ENCODE measurements at regions not wholly inside any gene's neighbourhood (a gene's known extent, or its start where the extent isn't known, plus 50 kb on each side); places are given as distances from the start of the nearest gene placed in this dataset.
A peak's percentile ranks its signal among the peaks of the same experiment; 100 is the strongest.

GRCh38 chr6:56385981-56386593 lies 138.7 kb upstream of the COL21A1 start:
- no peak overlapping the region for H3K4me3 ChIP-seq (ENCODE audit: low read depth, low read length)
- H3K4me2 ChIP-seq (ENCODE audit: low read length), result no peak overlapping the region
- no peaks in the 10 kb centered on the region for H3K27me3 ChIP-seq (ENCODE audit: control insufficient read depth, insufficient read depth, low read length)
- H3K79me2 ChIP-seq, result no peaks in the 10 kb centered on the region
- H3K9ac ChIP-seq, result no peak overlapping the region
- no peaks in the 10 kb centered on the region for H3K36me3 ChIP-seq (ENCODE audit: control insufficient read depth, insufficient read depth, low read length)
- TF ChIP-seq, protein P1, sequence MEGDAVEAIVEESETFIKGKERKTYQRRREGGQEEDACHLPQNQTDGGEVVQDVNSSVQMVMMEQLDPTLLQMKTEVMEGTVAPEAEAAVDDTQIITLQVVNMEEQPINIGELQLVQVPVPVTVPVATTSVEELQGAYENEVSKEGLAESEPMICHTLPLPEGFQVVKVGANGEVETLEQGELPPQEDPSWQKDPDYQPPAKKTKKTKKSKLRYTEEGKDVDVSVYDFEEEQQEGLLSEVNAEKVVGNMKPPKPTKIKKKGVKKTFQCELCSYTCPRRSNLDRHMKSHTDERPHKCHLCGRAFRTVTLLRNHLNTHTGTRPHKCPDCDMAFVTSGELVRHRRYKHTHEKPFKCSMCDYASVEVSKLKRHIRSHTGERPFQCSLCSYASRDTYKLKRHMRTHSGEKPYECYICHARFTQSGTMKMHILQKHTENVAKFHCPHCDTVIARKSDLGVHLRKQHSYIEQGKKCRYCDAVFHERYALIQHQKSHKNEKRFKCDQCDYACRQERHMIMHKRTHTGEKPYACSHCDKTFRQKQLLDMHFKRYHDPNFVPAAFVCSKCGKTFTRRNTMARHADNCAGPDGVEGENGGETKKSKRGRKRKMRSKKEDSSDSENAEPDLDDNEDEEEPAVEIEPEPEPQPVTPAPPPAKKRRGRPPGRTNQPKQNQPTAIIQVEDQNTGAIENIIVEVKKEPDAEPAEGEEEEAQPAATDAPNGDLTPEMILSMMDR (IDR thresholded peaks at IDR 0.05), result no peak
- H3K27ac ChIP-seq, result peak overlapping the region; percentile 39
- H3K4me1 ChIP-seq, result peaks cover 19% of the 10 kb centered on the region
- no peaks in the 10 kb centered on the region for H3K9me3 ChIP-seq (ENCODE audit: control insufficient read depth, low read length)
- H2AFZ ChIP-seq, result peak overlapping the region; percentile 43

DNA sequence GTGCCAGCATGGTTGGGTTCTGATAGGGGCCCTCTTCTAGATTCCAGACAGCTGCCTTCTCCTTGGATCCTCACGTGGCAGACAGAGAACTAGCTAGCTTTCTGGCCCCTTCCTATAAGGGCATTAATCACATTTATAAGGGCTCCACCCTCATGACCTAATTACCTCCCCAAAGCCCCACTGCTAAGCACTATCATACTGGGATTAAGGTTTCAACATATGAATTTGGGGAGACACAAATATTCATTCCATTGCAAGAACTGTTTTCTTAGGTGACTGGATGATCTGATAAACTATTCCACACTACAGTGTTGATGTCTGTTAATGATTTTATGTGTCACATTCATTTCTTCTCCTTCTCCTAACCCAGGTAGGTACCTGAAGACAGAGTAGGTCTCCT lies 135.8 kb upstream of the COL21A1 start:
- H3K27me3 ChIP-seq (ENCODE audit: control insufficient read depth, insufficient read depth, low read length), result no peaks in the 10 kb centered on the region
- H3K4me3 ChIP-seq (ENCODE audit: low read depth, low read length), result no peak overlapping the region
- H3K36me3 ChIP-seq (ENCODE audit: control insufficient read depth, insufficient read depth, low read length), result no peaks in the 10 kb centered on the region
- TF ChIP-seq, protein P1 (IDR thresholded peaks at IDR 0.05), result no peak
- no peaks in the 10 kb centered on the region for H3K79me2 ChIP-seq
- H3K4me2 ChIP-seq (ENCODE audit: low read length), result no peak overlapping the region
- no peak overlapping the region for H3K9ac ChIP-seq
- H3K4me1 ChIP-seq, result peaks cover 19% of the 10 kb centered on the region
- H3K9me3 ChIP-seq (ENCODE audit: control insufficient read depth, low read length), result no peaks in the 10 kb centered on the region
- no peak overlapping the region for H3K27ac ChIP-seq
- no peak overlapping the region for H2AFZ ChIP-seq

GRCh38 chr6:56382416-56382940 lies 135.1 kb upstream of the COL21A1 start:
- Histone ChIP-seq H3K27me3 (ENCODE audit: control insufficient read depth, insufficient read depth, low read length) (no peaks in the 10 kb centered on the region), H3K36me3 (ENCODE audit: control insufficient read depth, insufficient read depth, low read length) (no peaks in the 10 kb centered on the region), H3K4me3 (ENCODE audit: low read depth, low read length) (no peak overlapping the region), H3K27ac (no peak overlapping the region), H3K9ac (no peak overlapping the region), H3K4me2 (ENCODE audit: low read length) (no peak overlapping the region), H2AFZ (peak overlapping the region; percentile 21), H3K9me3 (ENCODE audit: control insufficient read depth, low read length) (no peaks in the 10 kb centered on the region), H3K79me2 (no peaks in the 10 kb centered on the region), H3K4me1 (peaks cover 18% of the 10 kb centered on the region)
- TF ChIP-seq, protein P1 (IDR thresholded peaks at IDR 0.05), result no peak

- H3K27ac ChIP-seq, result peak overlapping the region; percentile 3
- H2AFZ ChIP-seq, result no peak overlapping the region
- TF ChIP-seq, protein P1 (IDR thresholded peaks at IDR 0.05), result no peak
- H3K79me2 ChIP-seq, result no peaks in the 10 kb centered on the region
- peaks cover 15% of the 10 kb centered on the region for H3K4me1 ChIP-seq
- H3K4me3 ChIP-seq (ENCODE audit: low read depth, low read length), result no peak overlapping the region
- H3K27me3 ChIP-seq (ENCODE audit: control insufficient read depth, insufficient read depth, low read length), result no peaks in the 10 kb centered on the region
- no peaks in the 10 kb centered on the region for H3K36me3 ChIP-seq (ENCODE audit: control insufficient read depth, insufficient read depth, low read length)
- H3K9ac ChIP-seq, result no peak overlapping the region
- no peaks in the 10 kb centered on the region for H3K9me3 ChIP-seq (ENCODE audit: control insufficient read depth, low read length)
- no peak overlapping the region for H3K4me2 ChIP-seq (ENCODE audit: low read length)
These were observed 134.4 kb upstream of the COL21A1 start for GRCh38 chr6:56381801-56382251.

DNA sequence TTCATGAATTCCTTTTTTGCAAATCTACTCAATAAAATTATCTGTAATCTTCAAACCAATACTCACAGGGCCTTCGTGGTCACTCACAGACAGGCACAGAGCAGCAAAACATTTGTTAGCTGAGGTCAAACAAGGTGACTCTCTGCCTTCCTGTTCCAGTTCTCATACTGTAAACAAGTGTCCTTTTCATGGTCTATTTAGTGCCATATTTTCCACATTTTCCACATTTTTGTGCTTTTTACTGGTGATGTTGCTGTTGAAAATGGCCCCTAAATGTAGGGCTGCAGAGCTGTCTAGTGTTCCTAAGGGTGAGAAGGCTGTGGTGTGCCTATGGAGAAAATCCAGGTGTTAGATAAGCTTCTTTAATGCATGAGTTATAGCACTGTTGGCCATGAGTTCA lies 133.1 kb upstream of the COL21A1 start:
- Histone ChIP-seq H3K79me2 (no peaks in the 10 kb centered on the region), H3K4me3 (ENCODE audit: low read depth, low read length) (no peak overlapping the region), H3K4me2 (ENCODE audit: low read length) (no peak overlapping the region), H3K27me3 (ENCODE audit: control insufficient read depth, insufficient read depth, low read length) (no peaks in the 10 kb centered on the region), H3K9me3 (ENCODE audit: control insufficient read depth, low read length) (no peaks in the 10 kb centered on the region), H2AFZ (no peak overlapping the region), H3K4me1 (peaks cover 19% of the 10 kb centered on the region), H3K9ac (no peak overlapping the region), H3K36me3 (ENCODE audit: control insufficient read depth, insufficient read depth, low read length) (no peaks in the 10 kb centered on the region), H3K27ac (no peak overlapping the region)
- TF ChIP-seq, protein P1 (IDR thresholded peaks at IDR 0.05), result no peak
